Hepatocyte (in vitro differentiated cells): ENCODE measurements at regions not wholly inside any gene's neighbourhood (a gene's known extent, or its start where the extent isn't known, plus 50 kb on each side); places are given as distances from the start of the nearest gene placed in this dataset.
A peak's percentile ranks its signal among the peaks of the same experiment; 100 is the strongest.

Experiments
- DNase-seq: peaks from one replicate; pipeline ENCODE4 v3.0.0-alpha.2; 2016; ENCODE audit warnings: low spot score
- H2AFZ ChIP-seq: fragments of 200-600 bp; sonication (generic); 2 replicates; pipeline ENCODE4 v1.6.0; 2016; ENCODE audit warnings: antibody characterized with exemption, mild to moderate bottlenecking
- H3K27ac ChIP-seq: fragments of 200-600 bp; sonication (generic); 2 replicates; pipeline ENCODE4 v1.5.1; 2016; ENCODE audit warnings: mild to moderate bottlenecking
- H3K27me3 ChIP-seq: fragments of 200-600 bp; sonication (generic); 2 replicates; pipeline ENCODE4 v1.6.1; 2016
- H3K36me3 ChIP-seq: fragments of 200-600 bp; sonication (generic); replicated peaks from 2 replicates; pipeline ENCODE4 v1.5.1; 2016; ENCODE audit warnings: low read depth; ENCODE audit not compliant: insufficient read depth
- H3K4me1 ChIP-seq: fragments of 200-600 bp; sonication (generic); 2 replicates; pipeline ENCODE4 v1.5.1; 2016; ENCODE audit warnings: mild to moderate bottlenecking, moderate library complexity; ENCODE audit not compliant: insufficient read depth
- H3K4me2 ChIP-seq: fragments of 200-600 bp; sonication (generic); 2 replicates; pipeline ENCODE4 v1.6.0; 2016
- H3K4me3 ChIP-seq: fragments of 200-600 bp; sonication (generic); 2 replicates; pipeline ENCODE4 v1.5.1; 2016; ENCODE audit warnings: mild to moderate bottlenecking
- H3K79me2 ChIP-seq: fragments of 200-600 bp; sonication (generic); 2 replicates; pipeline ENCODE4 v1.6.0; 2017; ENCODE audit warnings: mild to moderate bottlenecking
- H3K9me2 ChIP-seq: fragments of 200-600 bp; sonication (generic); replicated peaks from 2 replicates; pipeline ENCODE4 v1.6.0; 2017; ENCODE audit warnings: mild to moderate bottlenecking; ENCODE audit not compliant: insufficient read depth
- H3K9me3 ChIP-seq: fragments of 200-600 bp; sonication (generic); 2 replicates; pipeline ENCODE4 v1.5.1; 2016; ENCODE audit warnings: low read depth, mild to moderate bottlenecking
- H4K20me1 ChIP-seq: fragments of 200-600 bp; sonication (generic); 2 replicates; pipeline ENCODE4 v1.6.0; 2016; ENCODE audit warnings: mild to moderate bottlenecking; ENCODE audit not compliant: insufficient read depth, poor library complexity, severe bottlenecking
- EZH2 ChIP-seq: fragments of 200-600 bp; sonication (generic); IDR thresholded peaks from 2 replicates; pipeline ENCODE4 v1.6.1; 2016; ENCODE audit warnings: antibody characterized with exemption, mild to moderate bottlenecking, borderline replicate concordance
- EZH2phosphoT487 ChIP-seq: fragments of 200-600 bp; sonication (generic); IDR thresholded peaks from one replicate; pipeline ENCODE4 v1.6.1; 2018; ENCODE audit warnings: antibody characterized with exemption, mild to moderate bottlenecking, low read depth, moderate library complexity; ENCODE audit not compliant: unreplicated experiment, severe bottlenecking
- WGBS: methylation state at CpG from one replicate; pipeline ENCODE4 v1.1.6; 2016; ENCODE audit warnings: low lambda C conversion rate; ENCODE audit errors: missing lambda C conversion rate; 5-methylcytosine and 5-hydroxymethylcytosine counted together
- TF ChIP-seq, protein P1 (sequence below): fragments of 200-600 bp; sonication (generic); IDR thresholded peaks from 2 replicates; pipeline ENCODE4 v1.5.1; 2016; ENCODE audit warnings: antibody characterized with exemption, mild to moderate bottlenecking; ENCODE audit not compliant: poor library complexity

DNA sequence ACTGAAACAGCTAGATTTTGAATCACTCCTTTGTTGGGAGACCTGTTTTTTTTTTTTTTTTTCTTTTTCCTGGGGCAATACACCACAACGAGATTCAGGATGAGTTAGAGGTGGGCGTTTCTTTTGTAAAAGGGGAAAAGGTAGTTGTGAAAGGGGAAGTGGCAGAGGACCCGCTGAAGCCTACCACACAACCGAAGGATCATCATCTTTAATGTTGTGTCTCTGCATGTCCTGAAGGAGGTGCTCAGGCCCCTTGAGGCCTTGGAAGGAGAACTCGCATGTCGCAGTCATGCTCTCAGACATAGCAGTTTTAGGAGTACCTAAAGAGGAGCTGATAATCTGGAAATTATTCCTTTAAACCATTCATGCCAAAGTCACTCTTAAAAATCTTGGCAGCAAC is 137.9 kb upstream of the LRIG1 start:
- no peaks in the 10 kb centered on the region for H3K27me3 ChIP-seq
- no peak for DNase-seq
- TF ChIP-seq EZH2phosphoT487, result no peak
- no peak for TF ChIP-seq EZH2
- TF ChIP-seq, protein P1, sequence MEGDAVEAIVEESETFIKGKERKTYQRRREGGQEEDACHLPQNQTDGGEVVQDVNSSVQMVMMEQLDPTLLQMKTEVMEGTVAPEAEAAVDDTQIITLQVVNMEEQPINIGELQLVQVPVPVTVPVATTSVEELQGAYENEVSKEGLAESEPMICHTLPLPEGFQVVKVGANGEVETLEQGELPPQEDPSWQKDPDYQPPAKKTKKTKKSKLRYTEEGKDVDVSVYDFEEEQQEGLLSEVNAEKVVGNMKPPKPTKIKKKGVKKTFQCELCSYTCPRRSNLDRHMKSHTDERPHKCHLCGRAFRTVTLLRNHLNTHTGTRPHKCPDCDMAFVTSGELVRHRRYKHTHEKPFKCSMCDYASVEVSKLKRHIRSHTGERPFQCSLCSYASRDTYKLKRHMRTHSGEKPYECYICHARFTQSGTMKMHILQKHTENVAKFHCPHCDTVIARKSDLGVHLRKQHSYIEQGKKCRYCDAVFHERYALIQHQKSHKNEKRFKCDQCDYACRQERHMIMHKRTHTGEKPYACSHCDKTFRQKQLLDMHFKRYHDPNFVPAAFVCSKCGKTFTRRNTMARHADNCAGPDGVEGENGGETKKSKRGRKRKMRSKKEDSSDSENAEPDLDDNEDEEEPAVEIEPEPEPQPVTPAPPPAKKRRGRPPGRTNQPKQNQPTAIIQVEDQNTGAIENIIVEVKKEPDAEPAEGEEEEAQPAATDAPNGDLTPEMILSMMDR, result no peak
- H3K4me2 ChIP-seq, result no peak overlapping the region
- H4K20me1 ChIP-seq, result no peaks in the 10 kb centered on the region
- H3K79me2 ChIP-seq, result no peaks in the 10 kb centered on the region
- H3K9me3 ChIP-seq, result no peaks in the 10 kb centered on the region
- no peaks in the 10 kb centered on the region for H3K36me3 ChIP-seq
- H3K9me2 ChIP-seq, result no peaks in the 10 kb centered on the region
- no peak overlapping the region for H3K4me3 ChIP-seq
- WGBS, result 43% methylated on average over 6 of the region's 6 CpGs
- no peak overlapping the region for H2AFZ ChIP-seq
- no peak overlapping the region for H3K27ac ChIP-seq
- H3K4me1 ChIP-seq, result no peaks in the 10 kb centered on the region

DNA sequence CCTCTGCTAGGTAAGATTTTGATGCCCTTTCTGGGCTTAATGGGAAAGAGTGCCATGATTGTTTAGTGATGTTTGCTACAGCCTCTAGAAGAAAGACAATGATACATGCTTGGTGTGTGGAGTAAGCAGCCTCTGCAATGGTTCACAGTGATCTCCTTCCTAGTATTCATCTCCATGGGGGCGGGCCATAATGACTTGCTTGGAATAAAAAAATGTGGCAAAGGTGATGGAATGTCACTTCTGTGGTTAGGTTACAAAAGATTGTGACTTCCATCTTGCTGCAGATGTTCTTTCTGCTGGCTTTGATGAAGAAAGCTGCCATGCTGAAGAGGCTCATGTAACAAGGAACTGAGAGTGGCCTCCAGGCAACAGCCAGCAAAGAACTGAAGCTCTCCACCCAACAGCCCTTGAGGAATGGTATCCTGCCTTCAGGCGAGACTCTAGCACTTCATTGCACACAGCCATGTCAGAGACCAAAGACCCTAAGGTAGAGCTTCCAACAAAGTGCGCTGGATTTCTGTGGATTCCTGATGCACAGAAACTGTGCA is 139.1 kb upstream of the LRIG1 start:
- no peaks in the 10 kb centered on the region for H3K9me2 ChIP-seq
- H4K20me1 ChIP-seq, result no peaks in the 10 kb centered on the region
- H2AFZ ChIP-seq, result no peak overlapping the region
- no peaks in the 10 kb centered on the region for H3K9me3 ChIP-seq
- H3K27ac ChIP-seq, result no peak overlapping the region
- no peaks in the 10 kb centered on the region for H3K4me1 ChIP-seq
- DNase-seq, result no peak
- TF ChIP-seq EZH2 (no peak), EZH2phosphoT487 (no peak)
- TF ChIP-seq, protein P1, result no peak
- no peaks in the 10 kb centered on the region for H3K79me2 ChIP-seq
- no peak overlapping the region for H3K4me2 ChIP-seq
- H3K36me3 ChIP-seq, result no peaks in the 10 kb centered on the region
- 88% methylated on average over 3 of the region's 3 CpGs for WGBS
- H3K27me3 ChIP-seq, result no peaks in the 10 kb centered on the region
- H3K4me3 ChIP-seq, result no peak overlapping the region

DNA sequence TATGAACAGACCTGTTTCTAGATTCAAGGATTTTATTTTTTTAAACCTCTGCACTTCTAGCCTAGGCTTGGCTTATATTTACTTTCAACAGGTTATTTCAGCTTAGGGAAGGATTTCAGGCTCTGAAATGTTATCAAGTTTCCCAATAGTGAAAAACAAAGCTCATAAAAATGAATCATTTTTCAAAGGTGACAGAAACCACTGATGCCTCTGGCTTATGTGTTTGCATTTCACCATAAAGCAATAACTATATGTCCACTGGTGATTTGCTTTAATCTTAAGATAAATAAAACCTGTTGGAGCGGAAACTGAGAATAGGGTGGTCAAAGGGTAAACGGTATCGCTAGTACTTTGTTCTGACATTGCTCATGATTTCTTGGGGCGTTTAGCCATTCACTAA is 141.2 kb upstream of the LRIG1 start:
- TF ChIP-seq, protein P1, result no peak
- peak; percentile 83 for TF ChIP-seq EZH2phosphoT487
- 56% methylated on average over 4 of the region's 4 CpGs for WGBS
- Histone ChIP-seq H3K4me3 (no peak overlapping the region), H3K27me3 (no peaks in the 10 kb centered on the region), H3K4me1 (no peaks in the 10 kb centered on the region), H3K36me3 (no peaks in the 10 kb centered on the region), H3K9me2 (no peaks in the 10 kb centered on the region), H3K4me2 (peak overlapping the region; percentile 30), H3K27ac (peak overlapping the region; percentile 69), H3K9me3 (no peaks in the 10 kb centered on the region), H4K20me1 (no peaks in the 10 kb centered on the region), H2AFZ (no peak overlapping the region), H3K79me2 (no peaks in the 10 kb centered on the region)
- DNase-seq, result peak; percentile 23

DNA sequence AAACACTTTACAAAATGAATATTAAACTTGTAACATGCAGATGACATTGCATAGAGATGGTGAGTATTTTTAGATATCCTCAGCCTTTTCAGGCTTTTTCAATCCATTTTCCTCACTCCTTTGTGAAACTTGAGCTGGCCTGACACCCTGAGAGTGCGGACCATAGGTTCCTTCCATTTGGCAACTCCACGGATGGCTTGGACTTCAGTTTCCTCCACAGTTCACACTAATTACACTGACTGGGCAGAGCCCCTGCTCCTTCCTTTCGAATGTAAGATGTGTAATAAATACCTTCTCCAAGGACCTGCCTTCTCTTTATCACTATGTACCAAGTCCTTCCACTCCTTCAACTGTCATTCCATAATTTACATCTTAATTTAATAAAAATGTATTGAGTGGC is 141.7 kb upstream of the LRIG1 start:
- H3K27ac ChIP-seq, result peak overlapping the region; percentile 69

More for the DNA sequence above, 141.7 kb upstream of the LRIG1 start:
- WGBS, result 53% methylated on average over 3 of the region's 3 CpGs
- peak; percentile 25 for DNase-seq
- H3K4me3 ChIP-seq, result no peak overlapping the region
- H3K4me1 ChIP-seq, result no peaks in the 10 kb centered on the region
- no peaks in the 10 kb centered on the region for H3K9me3 ChIP-seq
- H3K79me2 ChIP-seq, result no peaks in the 10 kb centered on the region
- no peak overlapping the region for H2AFZ ChIP-seq
- no peaks in the 10 kb centered on the region for H4K20me1 ChIP-seq
- TF ChIP-seq EZH2, result no peak
- TF ChIP-seq, protein P1, result no peak
- TF ChIP-seq EZH2phosphoT487, result no peak
- no peaks in the 10 kb centered on the region for H3K36me3 ChIP-seq
- peak overlapping the region; percentile 30 for H3K4me2 ChIP-seq
- no peaks in the 10 kb centered on the region for H3K27me3 ChIP-seq
- H3K9me2 ChIP-seq, result no peaks in the 10 kb centered on the region
